GM18868 (cell line): ENCODE measurements at regions not wholly inside any gene's neighbourhood (a gene's known extent, or its start where the extent isn't known, plus 50 kb on each side); places are given as distances from the start of the nearest gene placed in this dataset.

Experiments used
- ATAC-seq: cut with Tn5 transposase; IDR thresholded peaks from one replicate; pipeline ENCODE4 v1.9.1; 2021; ENCODE audit warnings: mild to moderate bottlenecking, moderate library complexity; ENCODE audit not compliant: unreplicated experiment

- ATAC-seq = no peak
Measured at GRCh38 chr17:72056727-72057290, 64.0 kb upstream of the SOX9 start.

- ATAC-seq = no peak
Measured at GRCh38 chr17:72060084-72060483, 60.7 kb upstream of the SOX9 start.

GRCh38 chr17:72063262-72063661, 57.6 kb upstream of the SOX9 start:
- no peak for ATAC-seq

- no peak for ATAC-seq
Measured at GRCh38 chr17:72063756-72064450, 56.9 kb upstream of the SOX9 start.

GRCh38 chr17:72064606-72065193, 56.1 kb upstream of the SOX9 start:
- ATAC-seq = no peak

GRCh38 chr17:72065556-72065955, 55.3 kb upstream of the SOX9 start:
- ATAC-seq = no peak

- ATAC-seq = no peak
Measured at GRCh38 chr17:72068643-72069042, 52.2 kb upstream of the SOX9 start.

GRCh38 chr17:72069586-72070202, 51.1 kb upstream of the SOX9 start:
- ATAC-seq = no peak
